Progenitor cell of endocrine pancreas (in vitro differentiated cells): ENCODE measurements at regions not wholly inside any gene's neighbourhood (a gene's known extent, or its start where the extent isn't known, plus 50 kb on each side); places are given as distances from the start of the nearest gene placed in this dataset.

Experiments
- DNase-seq: peaks from one replicate; pipeline ENCODE4 v3.0.0; 2021; ENCODE audit warnings: low spot score; ENCODE audit not compliant: unreplicated experiment
- H3K27ac Mint-ChIP-seq: 2 replicates; pipeline ENCODE4 v1.8.0; 2021; ENCODE audit warnings: mild to moderate bottlenecking, moderate library complexity, mixed read lengths
- H3K27me3 Mint-ChIP-seq: 2 replicates; pipeline ENCODE4 v1.8.0; 2021; ENCODE audit warnings: mixed read lengths
- H3K36me3 Mint-ChIP-seq: 2 replicates; pipeline ENCODE4 v1.8.0; 2022; ENCODE audit warnings: mixed read lengths; ENCODE audit not compliant: insufficient read depth
- H3K4me1 Mint-ChIP-seq: 2 replicates; pipeline ENCODE4 v1.8.0; 2021; ENCODE audit warnings: low read depth, mixed read lengths
- H3K4me3 Mint-ChIP-seq: 2 replicates; pipeline ENCODE4 v1.8.0; 2021; ENCODE audit warnings: low read depth, mild to moderate bottlenecking, moderate library complexity, mixed read lengths
- H3K9me3 Mint-ChIP-seq: 2 replicates; pipeline ENCODE4 v1.8.0; 2021; ENCODE audit warnings: low read depth, mixed read lengths
- CTCF ChIP-seq: fragments of 200-600 bp; sonication (generic); IDR thresholded peaks from one replicate; pipeline ENCODE4 v1.5.0; 2021; ENCODE audit warnings: antibody characterized with exemption, mild to moderate bottlenecking; ENCODE audit not compliant: unreplicated experiment

GRCh38 chr16:62903961-62904502, 867.8 kb upstream of the CDH8 start:
- no peak for TF ChIP-seq CTCF
- Mint-ChIP-seq H3K27me3 (no peaks in the 10 kb centered on the region), H3K4me3 (no peak overlapping the region), H3K36me3 (no peaks in the 10 kb centered on the region), H3K9me3 (peaks cover 3% of the 10 kb centered on the region), H3K27ac (no peak overlapping the region), H3K4me1 (no peaks in the 10 kb centered on the region)
- DNase-seq: no peak

- Mint-ChIP-seq H3K27ac (no peak overlapping the region), H3K27me3 (no peaks in the 10 kb centered on the region), H3K4me1 (no peaks in the 10 kb centered on the region), H3K4me3 (no peak overlapping the region), H3K9me3 (no peaks in the 10 kb centered on the region), H3K36me3 (no peaks in the 10 kb centered on the region)
- no peak for TF ChIP-seq CTCF
- no peak for DNase-seq
Measured at GRCh38 chr16:62899737-62900136, 863.5 kb upstream of the CDH8 start.

GRCh38 chr16:62889097-62889496, 852.9 kb upstream of the CDH8 start:
- Mint-ChIP-seq H3K4me1 (no peaks in the 10 kb centered on the region), H3K4me3 (no peak overlapping the region), H3K27ac (no peak overlapping the region), H3K27me3 (no peaks in the 10 kb centered on the region), H3K36me3 (no peaks in the 10 kb centered on the region), H3K9me3 (peaks cover 24% of the 10 kb centered on the region)
- TF ChIP-seq CTCF: no peak
- no peak for DNase-seq

DNA sequence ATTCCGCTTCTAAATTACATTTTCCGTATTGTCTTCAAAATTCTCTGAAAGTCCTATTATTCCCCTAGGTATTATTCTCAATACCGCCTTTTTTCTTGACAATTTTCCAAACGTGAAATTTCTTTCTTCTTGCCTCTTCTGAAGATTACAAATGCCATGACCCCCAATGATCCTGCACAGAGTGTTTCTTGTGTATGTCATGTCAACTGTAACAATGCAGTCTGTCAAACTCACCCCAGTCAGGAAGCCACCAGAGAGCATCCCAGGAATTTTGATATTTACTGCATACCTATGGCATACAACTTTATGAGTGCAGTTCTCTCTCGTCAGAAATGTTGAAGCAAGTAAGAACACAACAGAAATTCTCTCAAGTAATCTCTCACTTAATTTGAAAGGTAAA, 847.3 kb upstream of the CDH8 start:
- no peak overlapping the region for H3K27ac Mint-ChIP-seq
- no peaks in the 10 kb centered on the region for H3K27me3 Mint-ChIP-seq
- H3K4me3 Mint-ChIP-seq: no peak overlapping the region
- no peak for DNase-seq
- no peaks in the 10 kb centered on the region for H3K36me3 Mint-ChIP-seq
- no peak for TF ChIP-seq CTCF
- peaks cover 2% of the 10 kb centered on the region for H3K9me3 Mint-ChIP-seq
- no peaks in the 10 kb centered on the region for H3K4me1 Mint-ChIP-seq

GRCh38 chr16:62882552-62883221, 846.4 kb upstream of the CDH8 start:
- Mint-ChIP-seq H3K27me3 (no peaks in the 10 kb centered on the region), H3K9me3 (no peaks in the 10 kb centered on the region), H3K4me1 (no peaks in the 10 kb centered on the region), H3K36me3 (no peaks in the 10 kb centered on the region), H3K4me3 (no peak overlapping the region), H3K27ac (no peak overlapping the region)
- DNase-seq: no peak
- no peak for TF ChIP-seq CTCF
